ENCODE measurements at regions not wholly inside any gene's neighbourhood (a gene's known extent, or its start where the extent isn't known, plus 50 kb on each side); places are given as distances from the start of the nearest gene placed in this dataset.
A peak's percentile ranks its signal among the peaks of the same experiment; 100 is the strongest.
"Not testable (repeated sequence)": the region's sequence is repeated elsewhere in the genome, so short reads cannot be mapped to it uniquely, and the experiment has no call there.

DNA sequence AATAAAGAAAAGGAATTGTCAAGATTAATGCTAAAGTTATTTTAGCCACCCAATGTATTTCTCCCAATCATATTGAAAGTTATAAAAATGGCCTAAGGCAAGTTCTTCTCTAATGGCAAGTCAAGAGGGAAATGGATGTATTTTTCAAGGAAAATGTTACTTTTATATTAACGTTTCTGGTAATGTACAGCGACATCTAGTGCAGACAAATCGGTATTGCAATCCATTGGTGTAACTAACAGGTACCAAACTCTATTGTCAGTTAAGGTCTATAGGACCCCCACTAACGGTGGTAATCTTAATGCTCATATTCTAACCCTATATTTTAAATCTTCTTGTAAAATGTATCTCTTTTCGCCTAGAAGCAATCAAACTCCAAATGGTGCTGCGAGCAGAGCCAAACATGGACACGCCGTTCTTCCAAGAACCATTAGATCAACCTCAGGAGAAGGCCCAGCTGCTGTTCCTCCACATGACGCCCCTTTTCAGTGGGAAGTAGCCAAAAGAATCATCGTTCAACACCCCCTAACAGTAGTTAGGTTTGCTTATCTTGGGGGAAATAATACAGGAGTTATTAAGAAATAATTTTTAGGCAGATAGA lies 98.5 kb upstream of the PABPC3 start:
- peak; percentile 31 to 70 for DNase-seq

DNA sequence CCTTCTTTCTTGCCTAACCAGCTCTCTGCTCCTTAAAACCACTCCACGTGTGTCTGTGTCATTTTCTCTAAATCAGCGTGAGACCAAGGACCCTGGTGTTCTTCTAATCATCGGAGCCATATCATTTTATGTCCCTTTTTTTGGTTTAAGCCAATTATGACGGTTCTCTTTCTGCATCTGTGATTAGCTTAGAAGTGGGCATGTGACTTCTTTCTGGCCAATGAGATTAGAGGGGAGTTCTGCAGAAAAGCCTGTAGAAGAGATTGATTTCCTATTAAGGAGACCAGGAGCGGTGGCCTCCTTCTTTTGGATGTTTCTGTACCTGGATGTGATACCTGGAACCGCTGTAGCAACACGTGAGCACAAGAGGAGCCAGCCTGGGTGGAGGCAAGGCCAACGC lies 97.5 kb upstream of the PABPC3 start:
- no peak for DNase-seq

DNA sequence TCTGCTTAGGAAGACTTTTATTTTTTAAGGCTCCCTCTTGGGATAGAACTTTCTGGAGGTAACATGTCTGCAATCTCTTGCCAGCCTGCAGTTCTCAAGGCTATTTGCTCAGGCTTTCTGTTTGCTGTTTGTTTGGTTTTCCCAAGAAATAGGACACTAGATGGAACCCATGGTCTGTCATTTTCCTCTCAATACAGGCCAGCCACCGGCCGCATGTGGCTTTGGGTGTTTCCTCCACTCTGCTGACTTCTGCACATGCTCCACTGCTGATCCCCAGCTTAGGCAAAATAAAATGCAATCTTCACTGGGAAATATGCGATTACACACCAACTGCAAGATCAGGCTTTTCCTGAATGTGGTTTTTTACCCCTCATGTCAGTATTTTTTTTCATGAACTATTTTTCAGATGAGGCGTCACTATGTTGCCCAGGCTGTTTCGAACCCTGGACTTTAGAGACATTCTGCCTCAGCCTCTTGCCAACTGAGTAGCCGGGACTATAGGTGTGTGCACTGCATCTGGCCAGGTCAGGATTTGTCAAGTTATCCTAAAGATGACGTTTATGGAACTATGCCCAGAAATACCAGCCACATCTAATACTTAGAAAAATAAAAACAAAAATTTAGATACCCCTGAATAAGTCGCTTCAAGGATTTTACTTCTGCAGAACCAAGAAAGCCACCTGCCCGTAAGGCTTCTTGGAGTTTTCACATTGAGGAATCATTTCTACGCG lies 94.3 kb upstream of the PABPC3 start:
- peak in 1 of 2 experiments; percentile 26 for DNase-seq

DNA sequence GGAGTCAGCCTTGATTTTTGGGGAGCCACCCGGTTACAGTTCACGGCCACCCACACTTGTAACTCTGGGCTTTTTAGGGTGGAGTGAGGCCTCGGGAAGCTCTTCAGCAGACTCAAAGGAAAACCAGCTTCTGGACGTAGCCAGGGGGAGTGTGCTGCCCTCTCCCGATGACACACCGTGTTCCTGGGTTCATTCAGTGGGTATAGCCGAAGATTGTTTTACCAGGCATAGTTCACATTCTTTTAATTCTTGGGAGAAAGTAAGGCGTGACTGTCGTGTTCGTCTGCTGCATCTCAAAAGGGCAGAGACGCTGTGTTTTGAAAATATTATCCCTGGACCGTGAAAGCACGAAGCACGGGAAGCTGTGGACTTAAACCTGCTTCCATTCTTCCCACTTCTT lies 93.6 kb upstream of the PABPC3 start:
- DNase-seq = not testable (repeated sequence)

DNA sequence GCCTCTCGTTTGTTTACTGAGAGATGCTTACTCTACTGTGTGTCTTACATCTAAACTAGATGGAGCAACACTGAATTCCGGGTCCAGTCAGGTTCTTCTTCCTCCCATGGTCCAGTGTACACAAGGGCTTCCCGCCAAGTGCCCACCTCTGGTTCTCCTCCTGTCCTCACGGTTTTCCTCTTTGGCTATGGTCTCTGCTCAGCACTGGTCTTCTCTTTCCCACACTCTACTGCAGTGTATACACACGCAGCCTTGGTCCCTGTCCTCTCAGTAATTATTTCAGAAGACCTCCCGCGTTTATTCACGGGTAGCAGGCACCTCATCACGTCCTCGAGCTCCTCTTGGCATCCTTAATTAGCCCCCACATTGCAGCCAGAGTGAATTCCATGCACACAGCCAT lies 91.4 kb upstream of the PABPC3 start:
- DNase-seq = not testable (repeated sequence)

DNA sequence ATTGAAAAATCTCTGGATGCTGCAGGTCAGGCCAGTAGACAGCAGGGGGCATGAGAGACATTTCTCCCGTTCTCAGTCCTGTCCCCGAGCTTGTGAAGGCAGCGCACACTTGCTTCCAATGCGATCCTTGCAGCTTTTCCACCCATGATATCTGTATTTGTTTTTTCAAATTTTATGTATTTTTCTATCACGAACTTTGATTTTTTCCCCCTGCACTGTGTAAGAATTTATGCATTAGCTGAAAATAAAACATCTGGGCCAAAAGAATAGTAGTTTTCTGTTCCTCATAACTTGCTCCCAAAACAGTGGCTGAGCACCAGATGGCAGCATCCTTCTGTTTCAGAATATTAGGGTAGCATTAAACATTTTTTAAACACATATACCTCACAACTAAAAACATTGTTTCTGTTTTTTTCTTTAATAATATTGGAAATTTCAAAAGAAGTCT lies 90.9 kb upstream of the PABPC3 start:
- DNase-seq = peak in 1 of 2 experiments; percentile 58

DNA sequence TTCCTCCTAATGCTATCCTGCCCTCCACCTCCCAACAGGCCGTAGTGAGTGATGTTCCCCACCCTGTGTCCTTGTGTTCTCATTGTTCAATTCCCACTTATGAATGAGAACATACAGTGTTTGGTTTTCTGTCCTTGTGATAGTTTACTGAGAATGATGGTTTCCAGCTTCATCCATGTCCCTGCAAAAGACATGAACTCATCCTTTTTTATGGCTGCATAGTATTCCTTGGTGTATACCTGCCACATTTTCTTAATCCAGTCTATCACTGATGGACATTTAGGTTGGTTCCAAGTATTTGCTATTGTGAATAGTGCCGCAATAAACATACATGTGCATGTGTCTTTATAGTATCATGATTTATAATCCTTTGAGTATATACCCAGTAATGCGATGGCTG lies 88.5 kb upstream of the PABPC3 start:
- DNase-seq = not testable (repeated sequence)

DNA sequence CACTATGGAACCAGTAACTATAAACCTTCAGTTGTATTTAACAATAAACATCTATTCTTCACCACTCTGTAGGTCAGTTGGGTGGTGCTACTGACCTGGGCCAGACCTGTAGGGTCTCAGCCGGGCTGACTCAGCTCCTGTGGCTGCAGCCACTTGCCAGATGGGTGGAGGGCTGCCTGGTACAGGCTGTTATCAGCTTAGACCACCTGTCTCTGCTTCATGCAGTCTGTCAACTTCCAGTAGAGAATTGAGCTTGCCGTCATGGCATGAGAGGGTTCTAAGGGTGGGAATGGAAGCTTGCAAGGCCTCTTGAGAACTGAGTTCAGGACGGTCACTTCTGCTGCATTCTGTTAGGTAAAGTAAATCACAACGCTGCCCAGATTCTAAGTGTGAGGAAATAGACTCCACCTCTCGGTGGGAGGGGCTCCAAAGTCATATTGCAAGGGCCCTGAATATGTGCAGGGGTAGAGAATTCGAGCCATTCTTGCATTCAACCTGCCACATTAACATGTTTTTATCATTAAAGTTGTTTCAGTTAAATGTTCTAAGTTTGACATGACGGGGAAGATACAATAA lies 81.5 kb upstream of the PABPC3 start:
- not testable (repeated sequence) for DNase-seq

DNA sequence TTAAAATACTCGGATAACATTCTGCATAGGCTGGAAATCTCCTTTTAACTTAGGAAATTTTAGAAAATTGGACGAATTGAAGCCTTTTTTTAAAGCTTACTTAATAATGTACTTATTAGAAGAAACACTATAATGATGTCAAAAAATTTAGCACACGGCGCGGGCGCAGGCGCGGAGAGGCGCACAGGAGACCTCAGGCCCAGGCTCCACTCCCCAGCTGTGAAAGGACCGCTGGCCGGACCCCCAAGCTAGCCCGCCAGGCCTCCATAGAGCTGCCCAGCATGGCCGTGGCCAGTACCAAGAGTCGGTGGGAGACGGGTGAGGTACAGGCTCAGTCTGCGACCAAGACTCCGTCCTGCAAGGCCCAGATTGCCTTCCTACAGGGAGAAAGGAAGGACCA lies 78.8 kb upstream of the PABPC3 start:
- not testable (repeated sequence) for DNase-seq

DNA sequence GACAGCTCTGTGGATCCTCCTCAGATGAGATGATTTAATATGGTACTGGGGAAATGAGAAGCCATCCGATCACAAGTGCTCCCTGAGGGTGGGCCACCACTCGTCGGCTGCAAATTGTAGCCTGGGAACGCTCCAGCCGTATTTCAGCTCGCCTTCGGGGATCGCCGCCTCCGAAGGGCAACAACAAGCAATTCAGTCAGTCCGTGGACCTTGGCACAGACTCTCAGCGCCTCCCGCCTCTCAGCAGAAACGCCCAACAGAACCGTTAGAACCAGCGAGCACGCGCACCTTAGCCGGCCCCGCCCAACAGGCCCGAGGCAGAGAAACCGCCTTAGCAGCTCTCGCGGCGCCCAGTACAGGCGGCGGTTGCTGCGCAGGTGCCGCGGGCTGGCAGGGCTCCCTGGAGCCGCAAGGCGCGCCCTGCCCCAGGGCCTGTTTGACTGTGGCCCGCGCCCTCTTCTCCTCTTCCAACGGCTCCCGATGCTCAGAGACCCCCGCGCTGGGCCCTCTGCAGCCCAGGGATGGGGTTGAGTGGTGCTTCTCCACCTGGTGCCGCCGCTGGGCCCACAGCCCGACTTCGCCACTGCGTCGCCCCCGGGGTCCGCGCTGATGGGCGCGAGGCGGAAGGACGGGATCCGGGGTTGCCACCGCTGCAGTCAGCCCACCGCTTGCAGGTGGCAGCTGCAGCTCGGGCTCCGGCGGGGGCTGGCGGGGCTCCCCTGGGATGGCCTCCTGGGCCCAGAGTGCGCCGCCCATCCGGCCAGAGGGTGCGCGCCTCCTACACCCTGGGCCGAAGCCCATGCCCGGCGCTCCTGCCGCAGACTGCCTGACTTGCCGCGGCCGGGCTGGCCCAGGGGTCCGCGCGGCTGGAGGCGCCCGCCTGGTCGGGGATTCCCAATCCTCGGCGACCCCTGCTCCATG lies 77.9 kb upstream of the PABPC3 start:
- peak; percentile 66 to 89 for DNase-seq

DNA sequence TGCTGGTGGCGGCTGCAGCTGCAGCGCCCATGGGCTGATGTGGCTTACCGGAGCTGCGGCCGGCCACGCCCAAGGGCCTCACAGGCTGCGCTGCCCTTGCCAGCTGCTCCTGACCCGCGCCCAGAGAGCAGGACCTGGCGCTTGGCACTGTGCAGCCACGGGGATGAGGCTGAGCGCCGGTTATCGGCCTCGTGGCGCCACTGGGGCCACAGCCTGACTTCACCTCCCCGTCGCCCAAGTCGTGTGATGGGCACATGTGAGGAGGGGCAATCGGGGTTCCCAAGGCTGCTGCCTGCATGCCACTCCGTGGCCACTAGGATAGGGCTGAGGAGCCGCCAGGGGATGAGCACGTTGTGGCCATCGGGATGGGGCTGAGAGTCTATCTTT lies 77.2 kb upstream of the PABPC3 start:
- DNase-seq = peak in 1 of 2 experiments; percentile 71

DNA sequence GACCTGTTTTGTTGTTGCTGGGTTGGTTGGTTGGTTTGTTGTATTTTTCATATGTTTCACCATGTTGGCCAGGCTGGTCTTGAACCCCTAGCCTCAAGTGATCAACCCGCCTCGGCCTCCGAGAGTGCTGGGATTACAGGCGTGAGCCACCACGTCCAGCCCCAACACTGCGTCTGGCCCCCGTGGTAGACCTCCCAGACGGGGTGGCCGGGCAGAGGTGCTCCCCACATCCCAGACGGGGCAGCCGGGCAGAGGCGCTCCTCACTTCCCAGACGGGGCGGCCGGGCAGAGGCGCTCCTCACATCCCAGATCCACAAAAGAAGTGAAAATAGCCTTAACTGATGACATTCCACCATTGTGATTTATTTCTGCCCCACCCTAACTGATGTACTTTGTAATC lies 76.2 kb upstream of the PABPC3 start:
- DNase-seq = not testable (repeated sequence)

DNA sequence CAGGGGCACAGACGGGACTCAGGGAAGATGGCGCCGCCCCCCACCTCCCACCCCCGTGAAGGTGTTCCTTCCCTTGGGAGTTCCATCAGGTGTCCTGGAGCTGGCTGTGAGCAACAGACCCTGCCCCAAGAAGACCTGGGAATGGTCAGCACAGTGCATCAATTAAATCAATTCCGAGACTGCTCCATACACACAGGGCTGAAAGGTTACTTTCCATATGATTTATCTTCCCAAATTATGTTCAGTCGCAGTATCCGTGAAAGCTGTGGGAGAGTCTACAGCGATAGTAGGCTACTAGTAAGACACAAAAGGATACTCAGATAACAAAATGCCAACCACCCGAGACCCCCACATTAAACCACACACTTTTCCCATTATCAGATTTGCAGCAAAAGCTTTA lies 71.8 kb upstream of the PABPC3 start:
- DNase-seq = no peak

DNA sequence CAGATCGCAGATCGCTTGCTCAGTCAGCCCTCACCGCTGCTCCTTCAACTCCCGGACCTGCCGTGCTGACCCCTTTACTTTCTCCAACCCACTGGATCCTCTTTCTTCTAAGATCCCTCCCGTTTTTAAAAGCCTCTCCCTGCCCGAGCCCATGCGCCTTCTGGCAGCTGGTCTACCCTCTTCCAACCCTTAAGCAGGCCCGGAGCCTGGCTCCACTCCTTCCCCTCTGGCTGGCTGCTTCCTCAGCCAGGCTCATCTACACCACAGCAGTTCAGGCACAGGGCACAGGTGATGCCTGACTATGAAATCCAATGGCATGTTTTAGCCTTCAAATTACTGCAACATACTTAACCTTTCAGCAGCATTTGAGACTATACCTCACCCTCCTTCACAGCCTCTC lies 63.8 kb upstream of the PABPC3 start:
- DNase-seq = no peak

DNA sequence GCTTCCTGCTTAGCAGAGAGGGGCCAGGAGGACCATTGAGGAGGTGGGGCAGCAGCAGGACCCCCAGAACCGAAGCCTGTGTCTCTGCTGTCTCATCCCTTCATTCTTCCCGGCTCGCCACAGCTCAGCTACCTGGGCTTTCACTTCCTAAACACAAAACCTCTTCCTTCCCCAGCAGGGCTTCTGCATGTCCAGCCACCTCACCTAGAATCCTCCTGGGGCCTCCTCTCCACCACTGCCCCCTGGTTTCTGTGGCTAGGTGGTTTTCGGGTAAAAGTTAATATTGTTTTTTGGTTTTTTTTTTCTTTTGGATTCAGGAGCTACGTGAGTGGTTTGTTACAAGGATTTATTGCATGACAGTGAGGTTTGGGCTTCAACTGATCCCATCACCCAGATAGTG lies 61.8 kb upstream of the PABPC3 start:
- no peak for DNase-seq

DNA sequence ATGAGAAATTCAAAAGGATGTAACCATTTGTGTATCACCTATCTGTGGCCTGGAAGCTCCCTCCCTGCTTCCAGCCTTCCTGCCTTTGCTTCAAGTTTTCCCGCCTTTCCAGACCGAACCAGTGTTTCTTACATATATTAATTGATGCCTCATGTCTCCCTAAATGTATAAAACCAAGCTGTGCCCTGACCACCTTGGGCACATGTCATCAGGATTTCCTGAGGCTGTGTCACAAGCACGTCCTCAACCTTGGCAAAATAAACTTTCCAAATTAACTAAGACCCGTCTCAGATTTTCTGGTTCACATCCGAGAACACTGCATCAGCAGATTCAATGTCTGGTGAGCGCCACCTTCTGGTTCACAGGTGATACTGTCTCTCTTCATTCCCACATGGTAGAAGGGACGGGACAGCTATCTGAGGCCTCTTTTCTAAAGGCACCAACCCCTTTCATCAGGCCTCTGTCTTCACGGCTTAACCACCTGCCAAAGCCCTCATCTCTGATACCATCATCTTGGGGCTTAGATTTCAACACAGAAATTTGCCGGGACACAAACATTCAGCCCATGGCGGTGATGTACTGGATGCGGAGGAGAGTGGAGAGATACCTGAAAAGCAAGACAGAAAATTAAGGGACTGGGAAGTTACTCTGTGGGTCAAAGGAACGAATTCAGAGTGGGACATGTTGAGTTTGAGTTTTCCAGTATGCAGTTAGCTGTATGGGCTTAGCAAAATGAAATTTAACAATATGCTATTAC lies 58.7 kb upstream of the PABPC3 start:
- DNase-seq = peak; percentile 60 to 85

DNA sequence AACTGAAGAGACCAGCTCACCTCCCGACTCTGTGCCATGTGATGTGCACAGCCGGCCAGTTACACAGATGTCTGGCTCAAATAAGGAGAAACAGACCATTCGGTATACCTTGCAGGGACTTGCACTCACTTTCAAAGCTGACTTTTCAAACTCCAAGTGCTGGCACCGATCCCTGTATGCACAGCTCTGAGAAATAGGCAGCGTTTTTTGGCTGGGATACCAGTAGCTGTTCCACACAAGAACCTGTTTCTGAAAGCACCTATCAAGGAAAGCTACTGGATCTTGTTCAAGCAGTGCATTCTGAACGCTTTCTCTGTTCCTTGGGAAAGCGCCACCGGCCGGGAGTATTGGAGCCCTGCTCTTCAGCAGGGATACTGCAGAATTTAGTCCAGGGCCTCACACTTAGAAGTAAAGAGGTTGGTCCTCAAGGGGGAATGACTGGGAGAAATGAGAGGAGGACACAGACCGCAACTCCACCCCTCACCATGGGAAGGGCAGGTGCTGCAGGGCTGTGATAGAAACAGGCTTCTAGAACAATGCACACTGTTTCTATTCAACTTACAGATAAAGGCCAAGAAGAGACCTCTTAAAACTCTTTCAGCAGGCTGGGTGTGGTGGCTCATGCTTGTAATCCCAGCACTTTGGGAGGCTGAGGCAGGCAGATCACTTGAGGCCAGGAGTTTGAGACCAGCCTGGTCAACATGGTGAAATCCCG lies 53.6 kb upstream of the PABPC3 start:
- DNase-seq = no peak

DNA sequence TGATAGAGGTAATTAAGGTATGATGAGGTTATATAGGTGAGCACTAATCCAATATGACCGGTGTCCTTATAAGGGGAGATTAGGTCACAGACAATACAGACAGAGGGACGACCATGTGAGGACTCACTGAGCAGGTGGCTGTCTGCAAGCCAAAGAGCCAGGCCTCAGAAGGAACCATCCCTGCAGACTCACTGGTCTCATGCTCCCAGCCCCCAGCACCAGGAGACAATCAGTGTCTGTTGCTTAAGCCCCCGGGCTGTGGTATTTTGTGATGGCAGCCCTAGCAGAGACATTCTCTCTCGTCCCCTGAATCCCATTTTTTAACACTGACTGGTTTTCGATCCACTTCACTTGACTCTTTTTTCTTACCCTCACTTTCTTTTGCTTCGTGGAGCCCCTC lies 51.9 kb upstream of the PABPC3 start:
- DNase-seq = no peak
